Tibial nerve (tissue), 3 donors: ENCODE measurements at regions not wholly inside any gene's neighbourhood (a gene's known extent, or its start where the extent isn't known, plus 50 kb on each side); places are given as distances from the start of the nearest gene placed in this dataset.

Source experiments
- CTCF ChIP-seq, 5 experiments: fragments of 200-600 bp in 3 of 5; fragments of 450-650 bp in 2 of 5; sonication (generic) in 3 of 5; IDR thresholded peaks; one replicate each; pipeline ENCODE4 v1.5.1; 2016 to 2019; ENCODE audit warnings: antibody characterized with exemption in 5 of 5, mild to moderate bottlenecking in 3 of 5, moderate library complexity in 2 of 5
- POLR2A ChIP-seq, 2 donors: fragments of 450-650 bp; IDR thresholded peaks; one replicate each; pipeline ENCODE4 v1.6.1; 2017; ENCODE audit warnings: antibody characterized with exemption in 2 of 2, mild to moderate bottlenecking in 2 of 2, moderate library complexity in 2 of 2

DNA sequence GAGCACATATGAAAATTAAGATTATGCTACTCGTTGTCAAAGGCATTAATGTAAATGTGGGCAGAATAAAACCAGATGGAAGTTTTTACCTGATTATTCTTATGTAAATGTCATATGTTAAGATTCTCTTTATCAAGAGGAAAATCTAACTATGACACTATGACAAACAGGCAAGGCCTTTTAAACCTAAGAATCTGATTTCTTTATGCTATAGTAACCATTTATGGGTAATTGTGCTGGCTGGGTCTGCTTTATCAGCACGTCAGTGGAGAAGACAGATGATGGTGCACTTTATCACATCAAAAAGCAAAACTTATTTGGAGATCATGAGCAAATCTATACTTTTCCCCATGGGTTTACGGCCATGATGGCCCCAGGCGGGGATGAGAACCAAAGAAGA is 412.0 kb upstream of the NOX3 start:
- no peak for TF ChIP-seq CTCF (IDR thresholded peaks at IDR 0.05)
- TF ChIP-seq POLR2A (IDR thresholded peaks at IDR 0.05), result no peak
